NT2/D1 (cell line): ENCODE measurements at regions not wholly inside any gene's neighbourhood (a gene's known extent, or its start where the extent isn't known, plus 50 kb on each side); places are given as distances from the start of the nearest gene placed in this dataset.

ENCODE experiments used
- SUZ12 ChIP-seq: IDR thresholded peaks from 2 replicates; pipeline ENCODE4 v1.6.1; 2011; ENCODE audit not compliant: insufficient read length, insufficient read depth; ENCODE audit errors: extremely low read depth
- YY1 ChIP-seq: IDR thresholded peaks from 2 replicates; pipeline ENCODE4 v1.6.1; 2011; ENCODE audit not compliant: insufficient read length, insufficient read depth

DNA sequence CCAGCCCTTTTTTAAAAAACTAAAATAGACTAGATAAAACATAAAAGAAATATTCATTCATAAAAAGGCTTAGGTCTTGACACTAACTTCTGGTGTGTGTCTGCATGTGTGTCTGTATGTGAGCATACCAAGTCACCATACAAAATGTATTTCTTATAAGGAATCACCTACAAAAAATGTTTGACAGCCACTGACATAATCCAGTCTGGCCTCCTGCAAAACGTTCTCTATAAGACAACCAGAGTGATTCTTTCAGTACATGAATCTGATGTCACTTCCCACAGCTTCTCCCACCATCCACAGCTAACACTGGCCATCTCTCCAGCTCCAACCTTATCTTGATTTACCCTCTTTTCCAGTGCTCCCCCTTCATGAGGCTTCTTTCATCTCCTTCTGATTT lies 192.3 kb downstream of the TLE1 start:
- TF ChIP-seq SUZ12 = no peak
- no peak for TF ChIP-seq YY1
